PC-9 (cell line): ENCODE measurements at regions not wholly inside any gene's neighbourhood (a gene's known extent, or its start where the extent isn't known, plus 50 kb on each side); places are given as distances from the start of the nearest gene placed in this dataset.

Source experiments
- CTCF ChIP-seq: fragments of 200-600 bp; sonication (generic); conservative IDR thresholded peaks from 2 replicates; pipeline ENCODE4 v1.6.1; 2017; ENCODE audit warnings: mixed run types, antibody characterized with exemption, mild to moderate bottlenecking, moderate library complexity
- EZH2 ChIP-seq: fragments of 200-600 bp; sonication (generic); IDR thresholded peaks from 2 replicates; pipeline ENCODE4 v1.8.0; 2017; ENCODE audit warnings: antibody characterized with exemption, low read depth

GRCh38 chr13:72156760-72157159 is 289.8 kb upstream of the DACH1 start:
- no peak for TF ChIP-seq CTCF
- no peak for TF ChIP-seq EZH2
